ENCODE measurements at regions not wholly inside any gene's neighbourhood (a gene's known extent, or its start where the extent isn't known, plus 50 kb on each side); places are given as distances from the start of the nearest gene placed in this dataset.
"Not testable (repeated sequence)": the region's sequence is repeated elsewhere in the genome, so short reads cannot be mapped to it uniquely, and the experiment has no call there.

GRCh38 chr14:105733081-105734065, 207.0 kb downstream of the TMEM121 start:
- H3K27ac ChIP-seq = no peak overlapping the region
- H3K9me3 ChIP-seq = no peaks in the 10 kb centered on the region
- intact Hi-C loops (cut with DNase I; ENCODE audit: low total_unique reads) = no loop called here
- no peak overlapping the region for H3K4me3 ChIP-seq
- no peak for DNase-seq
- no peaks in the 10 kb centered on the region for H3K27me3 ChIP-seq
- 85 to 89% (median 88%) methylated on average over 22 of the region's 22 CpGs for WGBS, 5 donors
- H3K36me3 ChIP-seq = no peaks in the 10 kb centered on the region
- no peaks in the 10 kb centered on the region for H3K4me1 ChIP-seq
- no peak for TF ChIP-seq POLR2AphosphoS5 (IDR thresholded peaks at IDR 0.05)
- no peak for TF ChIP-seq EP300 (IDR thresholded peaks at IDR 0.05)
- no peak for TF ChIP-seq POLR2A (IDR thresholded peaks at IDR 0.05)
- no peak for TF ChIP-seq CTCF (IDR thresholded peaks at IDR 0.05)

GRCh38 chr14:105734241-105734640, 207.9 kb downstream of the TMEM121 start:
- intact Hi-C loops (cut with DNase I; ENCODE audit: low total_unique reads); H3K4me3 ChIP-seq; DNase-seq; H3K36me3 ChIP-seq; H3K9me3 ChIP-seq; H3K4me1 ChIP-seq; H3K27me3 ChIP-seq; H3K27ac ChIP-seq: not testable (repeated sequence)
- WGBS, 5 donors = 73 to 84% (median 82%) methylated on average over 4 to 7 of the region's 14 CpGs; no CpG with 5 or more reads in 1 of the 5 donors

GRCh38 chr14:105736331-105736730, 209.9 kb downstream of the TMEM121 start:
- WGBS, 5 donors = 80 to 89% (median 86%) methylated on average over 11 to 13 of the region's 20 CpGs; no CpG with 5 or more reads in 1 of the 5 donors
- DNase-seq = not testable (repeated sequence)

GRCh38 chr14:105737504-105738246, 211.3 kb downstream of the TMEM121 start:
- TF ChIP-seq POLR2A (IDR thresholded peaks at IDR 0.05) (no peak), EP300 (IDR thresholded peaks at IDR 0.05) (no peak), POLR2AphosphoS5 (IDR thresholded peaks at IDR 0.05) (no peak), CTCF (IDR thresholded peaks at IDR 0.05) (no peak)
- no peak for DNase-seq
- Histone ChIP-seq H3K4me1 (no peaks in the 10 kb centered on the region), H3K36me3 (no peaks in the 10 kb centered on the region), H3K4me3 (no peak overlapping the region), H3K27ac (no peak overlapping the region), H3K9me3 (no peaks in the 10 kb centered on the region), H3K27me3 (no peaks in the 10 kb centered on the region)
- intact Hi-C loops (cut with DNase I; ENCODE audit: low total_unique reads) = no loop called here
- WGBS, 5 donors = 78 to 82% (median 80%) methylated on average over 7 to 17 of the region's 17 CpGs

More at GRCh38 chr14:105736331-105736730, 209.9 kb downstream of the TMEM121 start:
- H3K9me3 ChIP-seq; H3K27me3 ChIP-seq; H3K36me3 ChIP-seq; H3K4me3 ChIP-seq; intact Hi-C loops (cut with DNase I; ENCODE audit: low total_unique reads); H3K4me1 ChIP-seq; H3K27ac ChIP-seq: not testable (repeated sequence)

- no peak overlapping the region for H3K4me3 ChIP-seq
- no peaks in the 10 kb centered on the region for H3K36me3 ChIP-seq
- no peak for TF ChIP-seq CTCF (IDR thresholded peaks at IDR 0.05)
- no peak for TF ChIP-seq EP300 (IDR thresholded peaks at IDR 0.05)
- no peak for TF ChIP-seq POLR2AphosphoS5 (IDR thresholded peaks at IDR 0.05)
- no peak for TF ChIP-seq POLR2A (IDR thresholded peaks at IDR 0.05)
- no peak for DNase-seq
- WGBS, 5 donors = 87 to 96% (median 89%) methylated on average over 8 of the region's 8 CpGs
- H3K4me1 ChIP-seq = no peaks in the 10 kb centered on the region
- H3K9me3 ChIP-seq = no peaks in the 10 kb centered on the region
- no peaks in the 10 kb centered on the region for H3K27me3 ChIP-seq
- intact Hi-C loops (cut with DNase I; ENCODE audit: low total_unique reads) = no loop called here
- H3K27ac ChIP-seq = no peak overlapping the region
These were observed 212.3 kb downstream of the TMEM121 start for GRCh38 chr14:105738638-105739037.

Measured in stomach (tissue), 8 donors.